Stimulated activated naive CD8-positive, alpha-beta T cell treated with anti-CD3 and anti-CD28 coated beads, Interleukin-15, Interleukin-2, amounts not matched to agents 100 U/mL and 50 U/mL, for 24 hours (primary cell): ENCODE measurements at regions not wholly inside any gene's neighbourhood (a gene's known extent, or its start where the extent isn't known, plus 50 kb on each side); places are given as distances from the start of the nearest gene placed in this dataset.

ENCODE experiments used
- ATAC-seq: fragments of 150-1000 bp; cut with Tn5 transposase; one replicate; pipeline ENCODE4 v1.10.0; 2021
- DNase-seq: peaks from one replicate; pipeline ENCODE4 v3.0.0; 2021

- DNase-seq (no peak), ATAC-seq (no peak)
Observed at GRCh38 chr11:79742176-79742575, 301.3 kb upstream of the TENM4 start.

GRCh38 chr11:79739591-79739990 lies 298.8 kb upstream of the TENM4 start:
- no peak for DNase-seq
- no peak for ATAC-seq

- no peak for ATAC-seq
- DNase-seq = no peak
Observed at GRCh38 chr11:79727221-79727620, 286.4 kb upstream of the TENM4 start.

- DNase-seq = no peak
- ATAC-seq = no peak
Observed at GRCh38 chr11:79720115-79720514, 279.3 kb upstream of the TENM4 start.

- ATAC-seq (no peak), DNase-seq (no peak)
Observed at GRCh38 chr11:79708319-79708932, 267.6 kb upstream of the TENM4 start.

GRCh38 chr11:79705648-79706047 lies 264.8 kb upstream of the TENM4 start:
- DNase-seq (no peak), ATAC-seq (no peak)

GRCh38 chr11:79702303-79702702 lies 261.5 kb upstream of the TENM4 start:
- DNase-seq = no peak
- no peak for ATAC-seq

GRCh38 chr11:79699246-79699645 lies 258.4 kb upstream of the TENM4 start:
- DNase-seq = no peak
- ATAC-seq = no peak

GRCh38 chr11:79697905-79698304 lies 257.1 kb upstream of the TENM4 start:
- no peak for ATAC-seq
- DNase-seq = no peak

GRCh38 chr11:79694368-79694767 lies 253.5 kb upstream of the TENM4 start:
- DNase-seq (no peak), ATAC-seq (no peak)

- DNase-seq (no peak), ATAC-seq (no peak)
Observed at GRCh38 chr11:79691445-79691844, 250.6 kb upstream of the TENM4 start.

- DNase-seq (no peak), ATAC-seq (no peak)
Observed at GRCh38 chr11:79686703-79687419, 246.0 kb upstream of the TENM4 start.

GRCh38 chr11:79683930-79684329 lies 243.1 kb upstream of the TENM4 start:
- ATAC-seq = no peak
- no peak for DNase-seq

GRCh38 chr11:79678780-79679452 lies 238.1 kb upstream of the TENM4 start:
- DNase-seq (no peak), ATAC-seq (no peak)

GRCh38 chr11:79676396-79676795 lies 235.6 kb upstream of the TENM4 start:
- no peak for ATAC-seq
- no peak for DNase-seq

- ATAC-seq = no peak
Observed at GRCh38 chr11:79675081-79675480, 234.3 kb upstream of the TENM4 start.

GRCh38 chr11:79672786-79673185 lies 232.0 kb upstream of the TENM4 start:
- DNase-seq = no peak
- no peak for ATAC-seq

More at GRCh38 chr11:79675081-79675480, 234.3 kb upstream of the TENM4 start:
- DNase-seq = no peak

- no peak for ATAC-seq
- no peak for DNase-seq
Observed at GRCh38 chr11:79671401-79671800, 230.6 kb upstream of the TENM4 start.

- DNase-seq (no peak), ATAC-seq (no peak)
Observed at GRCh38 chr11:79670882-79671281, 230.1 kb upstream of the TENM4 start.

- ATAC-seq (no peak), DNase-seq (no peak)
Observed at GRCh38 chr11:79668575-79668974, 227.7 kb upstream of the TENM4 start.

GRCh38 chr11:79667380-79667779 lies 226.6 kb upstream of the TENM4 start:
- DNase-seq (no peak), ATAC-seq (no peak)

- no peak for ATAC-seq
- no peak for DNase-seq
Observed at GRCh38 chr11:79663017-79663416, 222.2 kb upstream of the TENM4 start.

GRCh38 chr11:79661373-79661772 lies 220.5 kb upstream of the TENM4 start:
- ATAC-seq (no peak), DNase-seq (no peak)
